ENCODE measurements at regions not wholly inside any gene's neighbourhood (a gene's known extent, or its start where the extent isn't known, plus 50 kb on each side); places are given as distances from the start of the nearest gene placed in this dataset.

DNA sequence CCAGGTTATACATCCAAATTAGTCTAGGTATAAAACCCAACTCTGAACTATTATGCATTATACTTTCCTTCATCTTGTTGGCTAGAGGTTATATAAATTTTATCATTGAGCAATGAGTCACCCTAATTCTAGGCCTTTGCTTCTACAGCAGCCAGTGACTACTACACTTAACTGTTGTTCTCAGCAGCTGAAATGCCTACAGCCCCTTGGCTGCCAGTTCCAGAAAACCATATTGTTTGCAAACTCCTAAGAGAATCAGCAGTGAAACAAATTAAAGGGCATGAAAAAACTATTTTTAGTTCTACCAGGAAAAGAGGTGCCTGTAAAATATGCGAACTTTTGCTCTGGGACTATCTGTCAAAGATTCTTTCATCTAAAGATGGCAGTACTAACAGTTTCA, 292.8 kb downstream of the FRK start:
- ChIA-PET POLR2A (ENCODE audit: partially characterized antibody) (no interaction called here), CTCF (ENCODE audit: partially characterized antibody) (interaction anchor here (1.1 kb wide), 1 partner anchor 23 kb away, joined by 4 read pairs; no protein-coding TSS in a partner anchor)
- Histone ChIP-seq H4K8ac (ENCODE audit: extremely low read depth, insufficient read depth, low read length) (no peak overlapping the region), H4K91ac (replicated peaks; ENCODE audit: insufficient read length, low read length) (no peak overlapping the region), H3K18ac (ENCODE audit: extremely low read depth, low read length) (no peak overlapping the region), H3K79me2 (ENCODE audit: control insufficient read depth in 1 of 2, insufficient read depth in 2 of 2, low read length in 2 of 2) (no peaks in the 10 kb centered on the region), H2BK12ac (ENCODE audit: low read depth, low read length) (no peak overlapping the region), H3K9me3 (ENCODE audit: insufficient read depth in 2 of 2, low read depth in 1 of 2, low read length in 1 of 2) (no peaks in the 10 kb centered on the region), H2BK120ac (replicated peaks; ENCODE audit: low read depth, low read length) (no peak overlapping the region), H3K23me2 (ENCODE audit: low read depth, low read length) (no peaks in the 10 kb centered on the region), H4K20me1 (replicated peaks in 1 of 2; ENCODE audit: control insufficient read depth in 1 of 2, insufficient read depth in 2 of 2, low read length in 2 of 2) (no peaks in the 10 kb centered on the region), H3K27me3 (replicated peaks in 1 of 4; ENCODE audit: control insufficient read depth in 3 of 4, extremely low read depth in 1 of 4, insufficient read depth in 3 of 4, low read length in 3 of 4) (no peaks in the 10 kb centered on the region), H3K4me2 (ENCODE audit: insufficient read depth in 1 of 2, low read depth in 2 of 2, low read length in 2 of 2) (no peak overlapping the region), H3K56ac (replicated peaks; ENCODE audit: insufficient read length, low read depth, low read length) (no peak overlapping the region), H2AFZ (ENCODE audit: low read length) (no peak overlapping the region), H2BK15ac (ENCODE audit: low read length) (no peak overlapping the region), H3K4ac (replicated peaks; ENCODE audit: insufficient read length, low read depth, low read length) (no peak overlapping the region), H3K4me3 (ENCODE audit: extremely low read depth in 1 of 4, insufficient read depth in 2 of 4, low read depth in 3 of 4, low read length in 4 of 4) (no peak overlapping the region), H3K23ac (ENCODE audit: insufficient read length) (no peak overlapping the region), H3K14ac (ENCODE audit: insufficient read length) (no peak overlapping the region), H2BK20ac (ENCODE audit: low read length) (no peak overlapping the region), H3K79me1 (ENCODE audit: low read depth, low read length) (no peaks in the 10 kb centered on the region), H3K36me3 (ENCODE audit: control insufficient read depth in 2 of 4, insufficient read depth in 4 of 4, low read length in 3 of 4) (no peaks in the 10 kb centered on the region), H2BK5ac (ENCODE audit: low read depth, low read length) (no peak overlapping the region), H3K27ac (ENCODE audit: low read depth, low read length) (no peak overlapping the region), H2AK5ac (ENCODE audit: low read depth, low read length) (no peak overlapping the region), H4K5ac (ENCODE audit: insufficient read length, low read depth, low read length) (no peak overlapping the region), H3K4me1 (replicated peaks in 1 of 4; ENCODE audit: control insufficient read depth in 3 of 4, insufficient read depth in 4 of 4, low read length in 3 of 4) (no peaks in the 10 kb centered on the region), H3K9ac (replicated peaks in 1 of 4; ENCODE audit: extremely low read depth in 1 of 4, low read depth in 3 of 4, low read length in 3 of 4) (no peak overlapping the region)
- DNase-seq (ENCODE audit: low read depth in 1 of 2, low spot score in 2 of 2) (no peak), FAIRE-seq (no peak)
- 94% methylated on average over 1 of the region's 1 CpG; no CpG with 5 or more reads in 1 of the 2 experiments for WGBS, 2 experiments (ENCODE audit: extremely low coverage in 1 of 2, insufficient coverage in 1 of 2, insufficient read length in 1 of 2, insufficient replicate concordance in 2 of 2, low coverage in 1 of 2, low lambda C conversion rate in 2 of 2, missing lambda C conversion rate in 1 of 2)
- TF ChIP-seq RBBP5 (IDR thresholded peaks at IDR 0.05; ENCODE audit: borderline replicate concordance, low read depth, low read length) (no peak), TAF7 (optimal IDR thresholded peaks at IDR 0.05; ENCODE audit: borderline replicate concordance, low read depth, low read length) (no peak), EGR1 (IDR thresholded peaks at IDR 0.05; ENCODE audit: borderline replicate concordance, low read depth, low read length) (no peak)
